HG02678 (cell line): ENCODE measurements at regions not wholly inside any gene's neighbourhood (a gene's known extent, or its start where the extent isn't known, plus 50 kb on each side); places are given as distances from the start of the nearest gene placed in this dataset.

Experiments used
- ATAC-seq: cut with Tn5 transposase; IDR thresholded peaks from one replicate; pipeline ENCODE4 v1.9.1; 2021; ENCODE audit warnings: mild to moderate bottlenecking, moderate library complexity; ENCODE audit not compliant: unreplicated experiment

DNA sequence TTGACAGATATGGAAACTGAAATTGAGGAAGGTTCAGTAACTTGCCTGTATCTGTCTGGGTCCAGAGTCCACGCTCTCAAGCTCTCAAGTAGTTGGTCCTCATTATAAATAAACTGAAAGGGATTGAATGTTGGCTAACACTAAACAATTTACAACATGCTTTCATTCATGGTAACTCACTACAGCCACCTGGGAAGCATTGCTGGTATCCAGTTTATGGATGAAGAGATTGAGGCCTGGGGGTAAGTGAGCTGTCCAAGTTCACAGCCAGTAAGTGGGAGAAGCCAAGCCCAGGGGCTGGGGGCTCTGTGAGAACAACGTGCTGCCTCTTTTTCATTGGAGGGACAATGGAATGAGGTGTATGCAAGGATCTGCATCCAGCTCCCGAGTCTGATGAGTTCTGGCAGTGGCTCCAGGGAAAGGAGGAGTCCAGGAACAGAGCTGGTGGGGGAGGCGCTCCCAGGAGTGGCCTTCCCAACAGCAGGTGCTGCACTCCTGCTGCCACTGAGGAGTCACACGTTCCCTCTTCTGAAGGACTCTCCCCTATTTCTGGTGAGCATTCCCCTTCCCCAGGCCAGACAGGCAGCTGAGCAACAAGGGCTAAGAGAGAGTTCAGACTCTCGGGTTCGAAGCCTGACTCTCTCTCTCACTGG is 175.8 kb downstream of the CSNK2A3 start:
- ATAC-seq, result no peak

- ATAC-seq, result no peak
These were observed 179.6 kb downstream of the CSNK2A3 start for GRCh38 chr11:11173316-11174025.

DNA sequence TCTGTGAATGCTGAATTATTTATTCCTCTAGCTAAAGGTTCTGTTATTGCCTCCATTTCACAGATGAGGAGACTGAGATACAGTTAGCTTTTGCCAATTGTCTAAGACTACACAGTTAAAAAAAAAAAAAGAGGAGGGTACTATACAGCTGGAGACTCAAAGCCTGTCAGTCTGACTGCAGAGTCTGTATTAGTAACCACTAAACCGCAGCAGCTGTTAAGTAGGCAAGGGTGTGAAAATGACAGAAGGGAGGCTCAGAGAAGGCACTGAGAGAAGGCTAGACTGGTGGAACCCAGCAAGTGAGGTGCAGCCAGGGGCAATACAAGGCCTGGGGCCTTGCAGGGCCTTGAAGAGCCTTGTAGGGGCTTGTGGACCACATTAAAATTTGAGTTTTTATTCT is 181.2 kb downstream of the CSNK2A3 start:
- ATAC-seq, result peak; percentile 73

DNA sequence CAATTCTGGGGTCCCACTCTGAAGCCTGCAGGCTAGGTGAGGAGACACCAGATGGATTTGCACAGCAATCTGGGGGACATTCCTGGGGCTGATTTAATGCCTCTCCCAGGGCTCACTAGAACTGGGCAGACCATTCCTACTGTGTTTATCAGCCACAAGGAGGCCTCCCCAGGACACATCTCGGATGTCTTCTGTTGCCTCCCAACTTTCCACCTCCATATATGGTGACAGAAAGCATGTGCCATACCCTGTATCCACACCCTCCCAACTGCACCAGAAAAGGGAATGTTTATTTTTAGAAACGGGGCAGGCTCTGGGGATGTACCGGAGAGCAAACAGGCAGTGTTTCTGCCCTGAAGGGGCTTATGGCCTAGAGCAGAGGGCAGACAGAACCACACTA is 181.8 kb downstream of the CSNK2A3 start:
- ATAC-seq, result no peak

GRCh38 chr11:11170352-11171084 is 182.5 kb downstream of the CSNK2A3 start:
- ATAC-seq, result peak; percentile 25

- ATAC-seq, result peak; percentile 40
These were observed 183.2 kb downstream of the CSNK2A3 start for GRCh38 chr11:11169715-11170351.

GRCh38 chr11:11167806-11168205 is 185.2 kb downstream of the CSNK2A3 start:
- no peak for ATAC-seq

GRCh38 chr11:11164334-11164690 is 188.7 kb downstream of the CSNK2A3 start:
- no peak for ATAC-seq

DNA sequence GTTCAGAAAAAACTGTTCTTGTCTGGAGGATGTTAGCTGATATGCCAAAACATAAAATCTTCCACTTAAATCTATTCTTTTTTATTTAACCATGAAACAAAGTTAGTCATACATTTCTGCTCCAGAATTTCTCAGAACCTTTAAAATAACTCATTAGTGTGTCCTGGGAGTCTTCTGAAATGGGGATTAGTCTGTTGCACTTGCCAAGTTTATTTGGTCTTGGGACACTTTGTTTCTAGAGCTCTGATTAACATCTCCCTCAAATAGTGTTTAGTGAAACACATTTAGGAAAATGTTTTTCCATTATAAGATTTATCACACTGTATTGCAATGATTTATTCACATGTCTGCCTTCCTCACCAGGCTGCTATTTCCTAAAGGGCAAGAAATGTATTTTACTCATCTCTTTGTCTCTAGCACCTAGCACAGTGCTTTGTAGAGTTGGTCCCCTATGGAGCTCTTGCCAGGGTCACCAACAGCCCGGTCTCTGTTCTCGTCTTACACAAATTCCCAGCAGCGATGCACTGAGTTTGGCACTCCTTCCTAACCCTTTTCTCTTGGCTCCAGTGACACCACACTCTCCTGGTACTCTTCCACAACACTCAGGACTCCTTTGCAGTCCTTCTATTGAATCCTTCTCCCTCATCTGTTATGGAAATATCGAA is 189.2 kb downstream of the CSNK2A3 start:
- no peak for ATAC-seq

DNA sequence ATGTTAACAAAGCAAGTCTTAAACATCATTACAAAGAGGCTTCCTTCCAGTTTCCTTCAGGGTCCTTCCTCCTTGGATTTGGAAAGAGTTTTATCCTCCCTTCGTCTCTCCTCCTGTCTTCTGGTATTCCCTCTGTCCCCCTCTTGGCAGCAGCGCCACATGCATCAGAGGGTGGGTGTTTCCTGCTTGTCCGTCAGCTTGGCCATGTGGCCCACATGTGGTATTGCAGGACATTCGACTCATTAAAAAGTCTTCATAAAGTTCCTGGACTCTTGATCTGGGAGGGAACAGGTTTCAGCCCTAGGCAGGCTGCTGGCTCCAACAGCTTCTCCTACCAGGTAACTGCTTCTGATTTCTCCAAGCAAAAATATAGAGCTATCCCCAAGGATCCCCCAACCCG is 189.8 kb downstream of the CSNK2A3 start:
- no peak for ATAC-seq

GRCh38 chr11:11157185-11157584 is 195.9 kb downstream of the CSNK2A3 start:
- ATAC-seq, result no peak

- no peak for ATAC-seq
These were observed 196.9 kb downstream of the CSNK2A3 start for GRCh38 chr11:11155962-11156815.

DNA sequence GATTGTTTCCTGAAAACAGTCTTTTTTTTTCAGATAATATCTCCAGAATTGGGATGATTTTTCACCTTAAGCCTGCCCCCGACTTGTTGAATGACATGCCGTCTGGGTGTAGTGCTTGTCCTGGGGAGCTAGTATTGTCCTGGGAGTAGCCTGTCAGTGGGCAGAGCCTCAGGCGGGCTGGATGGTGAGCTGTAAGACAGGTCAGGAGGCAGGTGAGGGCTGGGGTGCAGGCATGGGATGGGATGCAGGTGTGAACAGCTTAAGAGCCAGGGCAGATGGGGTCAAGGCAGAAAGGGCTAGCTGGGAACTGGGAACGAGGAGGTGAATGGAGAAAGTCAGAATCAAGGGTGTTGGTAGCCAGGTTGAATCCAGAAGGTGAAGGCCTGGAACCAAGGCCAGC is 200.2 kb downstream of the CSNK2A3 start:
- no peak for ATAC-seq

GRCh38 chr11:11149671-11150459 is 203.2 kb downstream of the CSNK2A3 start:
- no peak for ATAC-seq

DNA sequence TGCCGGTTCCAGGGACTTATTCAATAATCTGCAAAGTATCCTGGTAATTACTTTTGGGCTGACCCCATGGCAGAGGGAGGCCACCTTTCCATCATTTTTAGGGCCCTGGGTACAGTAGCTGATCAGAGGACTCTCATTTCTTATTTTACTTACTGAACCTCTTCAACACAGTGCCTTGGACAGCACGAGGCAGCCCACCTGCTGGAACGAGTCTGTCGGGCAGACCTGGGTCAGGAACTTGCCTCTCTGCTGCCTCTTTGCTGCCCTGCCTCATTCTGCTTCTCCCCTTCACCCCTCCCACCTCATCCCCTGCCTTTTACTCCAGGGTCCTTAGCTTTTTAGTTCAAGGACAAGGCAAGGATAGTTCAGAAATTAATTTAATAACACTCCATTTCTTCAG is 204.5 kb downstream of the CSNK2A3 start:
- ATAC-seq, result no peak

- ATAC-seq, result no peak
These were observed 204.9 kb downstream of the CSNK2A3 start for GRCh38 chr11:11148104-11148509.

GRCh38 chr11:11146830-11147229 is 206.2 kb downstream of the CSNK2A3 start:
- ATAC-seq, result no peak

DNA sequence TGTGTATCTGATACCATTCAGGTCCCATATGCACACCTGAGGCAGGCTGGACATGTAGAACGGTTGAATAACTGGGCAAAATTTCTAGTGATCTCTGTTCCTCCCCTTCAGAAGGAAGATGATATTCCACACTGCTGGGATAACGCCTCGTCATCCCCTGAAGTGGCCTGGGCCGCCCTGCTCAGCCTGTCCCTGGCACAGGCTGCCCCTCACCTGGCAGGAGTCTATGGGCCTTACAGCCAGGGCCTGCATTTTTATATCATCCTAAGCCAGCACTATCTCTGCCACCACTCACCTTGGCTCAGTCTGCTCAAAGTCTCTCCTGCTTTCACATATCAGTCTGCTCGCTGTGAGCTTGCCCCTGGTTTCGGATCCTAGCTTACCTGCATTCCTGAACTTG is 209.2 kb downstream of the CSNK2A3 start:
- ATAC-seq, result no peak

DNA sequence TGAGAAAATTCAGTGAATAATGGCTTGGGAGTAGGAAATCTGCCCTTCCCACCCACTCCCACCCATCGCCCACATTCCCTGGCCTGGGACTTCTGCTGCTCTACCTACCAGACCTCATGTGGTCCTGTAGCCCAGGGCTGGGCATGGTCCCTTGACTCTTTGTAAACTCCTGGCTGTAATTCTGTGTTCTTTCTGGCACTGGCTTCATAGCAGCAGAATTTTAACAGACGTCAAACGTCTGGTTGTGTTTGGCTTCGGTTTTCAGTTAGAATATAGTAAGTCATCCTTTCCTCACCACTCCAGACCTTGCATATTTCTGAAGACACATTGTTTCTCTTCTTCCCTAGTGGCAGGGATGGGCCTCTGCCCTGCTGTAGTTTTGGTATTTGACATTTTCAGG is 210.6 kb downstream of the CSNK2A3 start:
- no peak for ATAC-seq
